ENCODE measurements at regions not wholly inside any gene's neighbourhood (a gene's known extent, or its start where the extent isn't known, plus 50 kb on each side); places are given as distances from the start of the nearest gene placed in this dataset.

DNA sequence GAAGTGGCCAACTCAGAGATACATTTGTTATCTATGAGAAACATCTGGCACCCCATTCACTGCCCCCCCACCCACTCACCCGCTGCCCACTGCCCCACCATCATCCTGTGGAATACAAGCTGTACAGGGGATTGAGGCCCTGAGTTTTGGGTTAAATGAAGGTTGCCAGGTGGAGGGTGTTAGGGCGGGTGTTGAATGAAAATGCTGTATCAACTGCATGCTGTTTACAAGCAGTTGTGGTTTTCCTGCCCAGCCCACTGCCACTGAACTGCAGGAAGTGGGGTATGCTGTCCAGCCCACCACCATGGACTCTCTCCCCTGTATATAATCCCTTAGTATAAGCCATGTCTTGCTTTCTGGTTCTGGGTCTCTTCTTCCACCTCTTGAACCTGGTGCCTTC is 481.9 kb downstream of the METTL4 start:
- no peaks in the 10 kb centered on the region for H3F3A ChIP-seq (replicated peaks; ENCODE audit: insufficient read depth)
- no peak overlapping the region for H3K4me2 ChIP-seq
- no peaks in the 10 kb centered on the region for H3K36me3 ChIP-seq (replicated peaks in 1 of 2; ENCODE audit: control insufficient read depth in 1 of 2, insufficient read depth in 2 of 2, low read length in 1 of 2)
- H3K4me1 ChIP-seq (ENCODE audit: control insufficient read depth in 1 of 2, insufficient read depth in 2 of 2, low read depth in 1 of 2, low read length in 1 of 2): no peaks in the 10 kb centered on the region
- CTCF ChIA-PET: no interaction called here
- H3K9me2 ChIP-seq: no peaks in the 10 kb centered on the region
- no peaks in the 10 kb centered on the region for H3K27me3 ChIP-seq (ENCODE audit: insufficient read depth)
- TF ChIP-seq FOSL2 (IDR thresholded peaks at IDR 0.05; ENCODE audit: borderline replicate concordance, low read depth) (no peak), RXRA (IDR thresholded peaks at IDR 0.05; ENCODE audit: borderline replicate concordance, low read depth) (no peak), GATA2 (CRISPR knock-in tag; IDR thresholded peaks at IDR 0.05) (no peak), RFX5 (IDR thresholded peaks at IDR 0.05; ENCODE audit: low read length) (no peak), FOXM1 (IDR thresholded peaks at IDR 0.05; ENCODE audit: low read depth) (no peak), GABPA (IDR thresholded peaks at IDR 0.05; ENCODE audit: low read depth) (no peak), NRF1 (IDR thresholded peaks at IDR 0.05; ENCODE audit: low read depth, low read length) (no peak), TAF1 (IDR thresholded peaks at IDR 0.05; ENCODE audit: borderline replicate concordance, low read depth, low read length) (no peak)
- TF ChIP-seq, protein P1, sequence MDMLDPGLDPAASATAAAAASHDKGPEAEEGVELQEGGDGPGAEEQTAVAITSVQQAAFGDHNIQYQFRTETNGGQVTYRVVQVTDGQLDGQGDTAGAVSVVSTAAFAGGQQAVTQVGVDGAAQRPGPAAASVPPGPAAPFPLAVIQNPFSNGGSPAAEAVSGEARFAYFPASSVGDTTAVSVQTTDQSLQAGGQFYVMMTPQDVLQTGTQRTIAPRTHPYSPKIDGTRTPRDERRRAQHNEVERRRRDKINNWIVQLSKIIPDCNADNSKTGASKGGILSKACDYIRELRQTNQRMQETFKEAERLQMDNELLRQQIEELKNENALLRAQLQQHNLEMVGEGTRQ (IDR thresholded peaks at IDR 0.05; ENCODE audit: borderline replicate concordance, low read depth, low read length): no peak
- TF ChIP-seq, protein P2, sequence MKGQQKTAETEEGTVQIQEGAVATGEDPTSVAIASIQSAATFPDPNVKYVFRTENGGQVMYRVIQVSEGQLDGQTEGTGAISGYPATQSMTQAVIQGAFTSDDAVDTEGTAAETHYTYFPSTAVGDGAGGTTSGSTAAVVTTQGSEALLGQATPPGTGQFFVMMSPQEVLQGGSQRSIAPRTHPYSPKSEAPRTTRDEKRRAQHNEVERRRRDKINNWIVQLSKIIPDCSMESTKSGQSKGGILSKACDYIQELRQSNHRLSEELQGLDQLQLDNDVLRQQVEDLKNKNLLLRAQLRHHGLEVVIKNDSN (IDR thresholded peaks at IDR 0.05; ENCODE audit: borderline replicate concordance, low read depth): no peak
- TF ChIP-seq, protein P3, sequence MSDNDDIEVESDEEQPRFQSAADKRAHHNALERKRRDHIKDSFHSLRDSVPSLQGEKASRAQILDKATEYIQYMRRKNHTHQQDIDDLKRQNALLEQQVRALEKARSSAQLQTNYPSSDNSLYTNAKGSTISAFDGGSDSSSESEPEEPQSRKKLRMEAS (IDR thresholded peaks at IDR 0.05; ENCODE audit: low read depth): no peak
- TF ChIP-seq, protein P4, sequence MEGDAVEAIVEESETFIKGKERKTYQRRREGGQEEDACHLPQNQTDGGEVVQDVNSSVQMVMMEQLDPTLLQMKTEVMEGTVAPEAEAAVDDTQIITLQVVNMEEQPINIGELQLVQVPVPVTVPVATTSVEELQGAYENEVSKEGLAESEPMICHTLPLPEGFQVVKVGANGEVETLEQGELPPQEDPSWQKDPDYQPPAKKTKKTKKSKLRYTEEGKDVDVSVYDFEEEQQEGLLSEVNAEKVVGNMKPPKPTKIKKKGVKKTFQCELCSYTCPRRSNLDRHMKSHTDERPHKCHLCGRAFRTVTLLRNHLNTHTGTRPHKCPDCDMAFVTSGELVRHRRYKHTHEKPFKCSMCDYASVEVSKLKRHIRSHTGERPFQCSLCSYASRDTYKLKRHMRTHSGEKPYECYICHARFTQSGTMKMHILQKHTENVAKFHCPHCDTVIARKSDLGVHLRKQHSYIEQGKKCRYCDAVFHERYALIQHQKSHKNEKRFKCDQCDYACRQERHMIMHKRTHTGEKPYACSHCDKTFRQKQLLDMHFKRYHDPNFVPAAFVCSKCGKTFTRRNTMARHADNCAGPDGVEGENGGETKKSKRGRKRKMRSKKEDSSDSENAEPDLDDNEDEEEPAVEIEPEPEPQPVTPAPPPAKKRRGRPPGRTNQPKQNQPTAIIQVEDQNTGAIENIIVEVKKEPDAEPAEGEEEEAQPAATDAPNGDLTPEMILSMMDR (IDR thresholded peaks at IDR 0.05): no peak
- 0% methylated on average over 2 of the region's 2 CpGs for WGBS (ENCODE audit: low lambda C conversion rate)
- H3K4me3 ChIP-seq (ENCODE audit: low read depth in 2 of 2, low read length in 1 of 2): no peak overlapping the region
- no peak for DNase-seq
- H2AFZ ChIP-seq (ENCODE audit: low read depth): no peak overlapping the region
- no peaks in the 10 kb centered on the region for H3K79me2 ChIP-seq (ENCODE audit: insufficient read depth)
- H3K9me3 ChIP-seq: no peaks in the 10 kb centered on the region
- H3K27ac ChIP-seq (ENCODE audit: low read depth in 2 of 2, low read length in 1 of 2): no peak overlapping the region
- H3K9ac ChIP-seq: no peak overlapping the region
- H4K20me1 ChIP-seq (ENCODE audit: insufficient read depth): no peaks in the 10 kb centered on the region
- POLR2A ChIA-PET: no interaction called here

DNA sequence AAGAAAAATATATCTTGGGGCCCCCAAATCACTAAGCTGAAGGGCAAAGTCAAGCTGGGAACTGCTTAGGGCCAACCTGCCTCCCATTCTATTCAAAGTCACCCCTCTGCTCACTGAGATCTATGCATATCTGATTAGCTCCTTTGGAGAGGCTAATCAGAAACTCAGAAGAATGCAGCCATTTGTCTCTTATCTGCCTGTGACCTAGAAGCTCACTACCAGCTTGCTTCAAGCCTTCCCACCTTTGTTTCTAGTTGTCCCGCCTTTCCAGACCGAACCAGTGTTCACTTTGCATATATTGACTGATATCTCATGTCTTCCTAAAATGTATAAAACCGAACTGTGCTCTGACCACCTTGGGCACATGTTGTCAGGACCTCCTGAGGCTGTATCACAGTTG is 479.4 kb downstream of the METTL4 start:
- POLR2A ChIA-PET: no interaction called here
- Histone ChIP-seq H3F3A (replicated peaks; ENCODE audit: insufficient read depth) (no peaks in the 10 kb centered on the region), H3K27ac (ENCODE audit: low read depth in 2 of 2, low read length in 1 of 2) (no peak overlapping the region), H2AFZ (ENCODE audit: low read depth) (no peak overlapping the region), H3K36me3 (replicated peaks in 1 of 2; ENCODE audit: control insufficient read depth in 1 of 2, insufficient read depth in 2 of 2, low read length in 1 of 2) (no peaks in the 10 kb centered on the region), H3K9me3 (no peaks in the 10 kb centered on the region), H4K20me1 (ENCODE audit: insufficient read depth) (no peaks in the 10 kb centered on the region), H3K9me2 (no peaks in the 10 kb centered on the region), H3K9ac (no peak overlapping the region), H3K4me2 (no peak overlapping the region), H3K27me3 (ENCODE audit: insufficient read depth) (no peaks in the 10 kb centered on the region), H3K4me3 (ENCODE audit: low read depth in 2 of 2, low read length in 1 of 2) (no peak overlapping the region), H3K4me1 (ENCODE audit: control insufficient read depth in 1 of 2, insufficient read depth in 2 of 2, low read depth in 1 of 2, low read length in 1 of 2) (no peaks in the 10 kb centered on the region), H3K79me2 (ENCODE audit: insufficient read depth) (no peaks in the 10 kb centered on the region)
- DNase-seq: no peak
- CTCF ChIA-PET: no interaction called here
- no peak for TF ChIP-seq RAD21 (IDR thresholded peaks at IDR 0.05; ENCODE audit: low read length)
- TF ChIP-seq POLR2AphosphoS5 (IDR thresholded peaks at IDR 0.05; ENCODE audit: low read depth, low read length): no peak
- no peak for TF ChIP-seq SIN3A (IDR thresholded peaks at IDR 0.05; ENCODE audit: borderline replicate concordance, low read depth, low read length)
- TF ChIP-seq SMC3 (IDR thresholded peaks at IDR 0.05; ENCODE audit: low read depth, low read length): no peak
- 2% methylated on average over 3 of the region's 3 CpGs for WGBS (ENCODE audit: low lambda C conversion rate)

Data from SK-N-SH (cell line).